ENCODE measurements at regions not wholly inside any gene's neighbourhood (a gene's known extent, or its start where the extent isn't known, plus 50 kb on each side); places are given as distances from the start of the nearest gene placed in this dataset.

- no peak for TF ChIP-seq CTCF (IDR thresholded peaks at IDR 0.05 in 8 of 11, conservative IDR thresholded peaks at IDR 0.05 in 3 of 11)
- TF ChIP-seq POLR2A (IDR thresholded peaks at IDR 0.05) = no peak
- no peak for TF ChIP-seq POLR2AphosphoS5 (IDR thresholded peaks at IDR 0.05)
These were observed 193.4 kb upstream of the WWC1 start for GRCh38 chr5:168097876-168098653.
